Left lung (tissue), 4 donors: ENCODE measurements at regions not wholly inside any gene's neighbourhood (a gene's known extent, or its start where the extent isn't known, plus 50 kb on each side); places are given as distances from the start of the nearest gene placed in this dataset.
"Not testable (repeated sequence)": the region's sequence is repeated elsewhere in the genome, so short reads cannot be mapped to it uniquely, and the experiment has no call there.

Experiments used
- ATAC-seq: fragments of 200-7000 bp; cut with Tn5 transposase; one replicate; pipeline ENCODE4 v1.9.1; 2020; ENCODE audit warnings: moderate library complexity
- DNase-seq, 4 donors: peaks; one replicate each; pipeline ENCODE4 v3.0.0-alpha.2; 2013 to 2020
- H3K27ac ChIP-seq, 2 donors: fragments of 200-600 bp; sonication (generic) in 1 of 2; one replicate each; pipeline versions ENCODE4 v1.5.0 to v1.8.0; 2020 to 2021
- H3K27me3 ChIP-seq, 2 donors: fragments of 200-600 bp; sonication (generic) in 1 of 2; one replicate each; pipeline versions ENCODE4 v1.5.0 to v1.8.0; 2020 to 2021
- H3K36me3 ChIP-seq, 2 donors: fragments of 200-600 bp; sonication (generic) in 1 of 2; one replicate each; pipeline versions ENCODE4 v1.5.0 to v1.8.0; 2020 to 2021
- H3K4me1 ChIP-seq, 2 donors: fragments of 200-600 bp; one replicate each; pipeline ENCODE4 v1.8.0; 2021
- H3K4me3 ChIP-seq, 2 donors: fragments of 200-600 bp; sonication (generic) in 1 of 2; one replicate each; pipeline versions ENCODE4 v1.5.0 to v1.8.0; 2020 to 2021; ENCODE audit warnings: mild to moderate bottlenecking in 1 of 2
- H3K9me3 ChIP-seq, 2 donors: fragments of 200-600 bp; sonication (generic) in 1 of 2; one replicate each; pipeline versions ENCODE4 v1.5.0 to v1.8.0; 2020 to 2021
- CTCF ChIP-seq, 2 donors: fragments of 200-600 bp; sonication (generic) in 1 of 2; IDR thresholded peaks; one replicate each; pipeline versions ENCODE4 v1.5.0 to v1.8.0; 2021; ENCODE audit warnings: antibody characterized with exemption in 2 of 2
- intact Hi-C, 2 donors: fragments of 100-400 bp; cut with DNase I; formaldehyde crosslinking; loops; one replicate each; pipeline versions ENCODE4 v1.11.2 to v1.14.2; 2022
- donor health status: DM: no; HTN: yes; CAD: no.
- donor health status: DM: no; HTN: no; CAD: no.

DNA sequence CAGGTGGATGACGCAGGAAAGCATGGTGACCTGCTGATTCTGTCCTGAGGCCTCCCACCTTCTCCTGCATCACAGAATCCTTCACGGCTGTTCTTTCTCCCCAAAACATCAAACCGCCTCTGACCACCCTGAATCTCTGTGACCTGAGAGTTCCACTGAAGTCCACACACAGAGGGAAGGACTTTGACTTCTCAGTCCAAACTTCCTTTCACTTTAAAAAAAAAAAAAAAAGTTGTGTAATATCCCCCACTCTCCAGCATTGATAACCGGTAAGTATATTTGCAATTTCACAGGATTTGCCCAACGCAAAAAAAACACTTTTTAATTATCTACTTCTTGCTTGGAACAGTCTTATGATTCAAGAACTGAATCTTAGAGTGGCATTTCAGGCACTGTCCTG lies 259.5 kb upstream of the IRS2 start:
- no peak for DNase-seq
- Histone ChIP-seq H3K36me3 (no peaks in the 10 kb centered on the region), H3K4me3 (no peak overlapping the region), H3K9me3 (no peaks in the 10 kb centered on the region), H3K27me3 (no peaks in the 10 kb centered on the region), H3K4me1 (peaks cover 4 to 8% of the 10 kb centered on the region in 2 donors), H3K27ac (no peak overlapping the region)
- intact Hi-C loops = no loop called here
- no peak for TF ChIP-seq CTCF (IDR thresholded peaks at IDR 0.05)
- ATAC-seq = no peak

DNA sequence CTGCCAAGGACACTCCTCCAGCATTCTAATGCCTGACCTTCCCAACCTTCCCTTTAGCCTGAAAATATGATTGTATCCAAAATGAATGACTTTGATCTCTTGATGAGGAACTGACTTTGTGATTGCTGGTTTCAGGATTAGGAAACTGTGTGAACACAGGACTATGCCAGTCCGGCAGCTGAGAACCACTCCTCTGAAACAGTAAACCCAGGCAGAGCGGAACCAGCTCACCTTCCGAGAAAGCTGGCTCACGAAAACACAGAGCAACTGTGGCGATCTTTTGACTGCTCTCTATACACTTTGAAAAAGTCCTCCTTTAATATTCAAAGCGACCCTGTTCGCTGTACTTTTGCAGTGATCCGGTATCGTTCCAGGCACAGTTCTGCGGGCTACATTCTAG lies 258.8 kb upstream of the IRS2 start:
- DNase-seq = no peak
- intact Hi-C loops = no loop called here

GRCh38 chr13:110044551-110045111 lies 258.2 kb upstream of the IRS2 start:
- H3K4me1 ChIP-seq = peaks cover 4 to 8% of the 10 kb centered on the region in 2 donors
- no peaks in the 10 kb centered on the region for H3K36me3 ChIP-seq
- no peak for ATAC-seq
- no peak overlapping the region for H3K4me3 ChIP-seq
- DNase-seq = no peak
- no peak for TF ChIP-seq CTCF (IDR thresholded peaks at IDR 0.05)
- H3K27me3 ChIP-seq = no peaks in the 10 kb centered on the region
- no peak overlapping the region for H3K27ac ChIP-seq
- H3K9me3 ChIP-seq = no peaks in the 10 kb centered on the region
- intact Hi-C loops = no loop called here

More for the DNA sequence above, 258.8 kb upstream of the IRS2 start:
- peaks cover 4 to 8% of the 10 kb centered on the region in 2 donors for H3K4me1 ChIP-seq
- no peaks in the 10 kb centered on the region for H3K9me3 ChIP-seq
- TF ChIP-seq CTCF (IDR thresholded peaks at IDR 0.05) = no peak
- H3K4me3 ChIP-seq = no peak overlapping the region
- no peaks in the 10 kb centered on the region for H3K36me3 ChIP-seq
- H3K27me3 ChIP-seq = no peaks in the 10 kb centered on the region
- no peak overlapping the region for H3K27ac ChIP-seq
- no peak for ATAC-seq

DNA sequence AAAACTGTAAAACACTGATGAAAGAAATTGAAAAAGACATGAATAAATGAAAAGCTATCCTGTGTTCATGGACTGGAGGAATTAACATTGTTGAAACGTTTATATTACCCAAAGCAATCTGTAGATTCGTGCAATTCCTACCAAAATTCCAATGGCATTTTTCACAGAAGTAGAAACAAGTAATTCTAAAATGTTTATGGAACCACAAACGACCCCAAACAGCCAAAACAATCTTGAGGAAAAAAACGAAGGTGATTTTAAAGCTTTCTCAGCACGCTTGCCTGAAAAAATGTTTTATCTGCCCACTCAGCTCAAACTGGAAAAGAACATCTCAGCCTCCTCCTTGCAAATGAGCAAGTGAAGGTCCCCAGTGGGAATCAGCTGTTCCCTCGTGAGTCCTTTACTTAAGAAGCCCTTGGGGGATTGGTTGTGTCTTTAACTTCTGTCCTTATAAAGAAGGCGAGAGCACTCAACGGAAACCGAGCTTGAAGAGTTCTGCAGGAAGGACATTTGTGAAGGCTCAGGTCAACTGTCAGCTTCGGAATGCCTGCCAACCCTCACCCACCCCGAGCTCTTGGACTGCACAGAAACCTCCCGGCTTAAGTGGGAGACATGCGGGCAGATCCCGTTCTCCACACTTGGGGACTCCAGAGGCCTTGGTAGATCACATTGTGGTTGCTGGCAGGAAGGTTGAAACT lies 256.0 kb upstream of the IRS2 start:
- H3K9me3 ChIP-seq = no peaks in the 10 kb centered on the region
- intact Hi-C loops = no loop called here
- no peak overlapping the region for H3K27ac ChIP-seq
- DNase-seq (no peak), ATAC-seq (no peak)
- no peak for TF ChIP-seq CTCF (IDR thresholded peaks at IDR 0.05)
- peaks cover 0 to 8% of the 10 kb centered on the region in 2 donors for H3K4me1 ChIP-seq
- no peaks in the 10 kb centered on the region for H3K36me3 ChIP-seq
- no peaks in the 10 kb centered on the region for H3K27me3 ChIP-seq
- no peak overlapping the region for H3K4me3 ChIP-seq

DNA sequence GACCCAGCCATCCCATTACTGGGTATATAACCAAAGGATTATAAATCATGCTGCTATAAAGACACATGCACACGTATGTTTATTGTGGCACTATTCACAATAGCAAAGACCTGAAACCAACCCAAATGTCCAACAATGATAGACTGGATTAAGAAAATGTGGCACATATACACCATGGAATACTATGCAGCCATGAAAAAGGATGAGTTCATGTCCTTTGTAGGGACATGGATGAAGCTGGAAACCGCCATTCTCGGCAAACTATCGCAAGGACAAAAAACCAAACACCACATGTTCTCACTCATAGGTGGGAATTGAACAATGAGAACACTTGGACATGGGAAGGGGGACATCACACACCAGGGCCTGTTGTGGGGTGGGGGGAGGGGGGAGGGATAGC lies 255.3 kb upstream of the IRS2 start:
- ATAC-seq = not testable (repeated sequence)

More for the DNA sequence above, 255.3 kb upstream of the IRS2 start:
- H3K9me3 ChIP-seq, H3K4me3 ChIP-seq, intact Hi-C loops, H3K27me3 ChIP-seq, H3K4me1 ChIP-seq, DNase-seq, H3K27ac ChIP-seq, H3K36me3 ChIP-seq: not testable (repeated sequence)
